ENCODE measurements at regions not wholly inside any gene's neighbourhood (a gene's known extent, or its start where the extent isn't known, plus 50 kb on each side); places are given as distances from the start of the nearest gene placed in this dataset.
"Not testable (repeated sequence)": the region's sequence is repeated elsewhere in the genome, so short reads cannot be mapped to it uniquely, and the experiment has no call there.

GRCh38 chr2:113356284-113356683 lies 77.6 kb upstream of the PAX8 start:
- not testable (repeated sequence) for TF ChIP-seq CTCF (IDR thresholded peaks at IDR 0.05; ENCODE audit: control extremely low read depth in 1 of 3, insufficient read depth in 1 of 3, low read depth in 1 of 3, low read length in 3 of 3); CREB1 (IDR thresholded peaks at IDR 0.05); NANOG (IDR thresholded peaks at IDR 0.05; ENCODE audit: insufficient read depth, low read depth, low read length, poor library complexity, severe bottlenecking); YY1 (IDR thresholded peaks at IDR 0.05; ENCODE audit: low read depth, low read length)
